ENCODE measurements at regions not wholly inside any gene's neighbourhood (a gene's known extent, or its start where the extent isn't known, plus 50 kb on each side); places are given as distances from the start of the nearest gene placed in this dataset.

GRCh38 chrX:39137363-39137954, 336.2 kb downstream of the MID1IP1 start:
- no peak for TF ChIP-seq CTCF (IDR thresholded peaks at IDR 0.05; ENCODE audit: poor library complexity, severe bottlenecking)
- no peak for TF ChIP-seq POLR2AphosphoS5 (IDR thresholded peaks at IDR 0.05)
- no peak for TF ChIP-seq TAF1 (IDR thresholded peaks at IDR 0.05; ENCODE audit: low read depth)
- TF ChIP-seq RAD21 (conservative IDR thresholded peaks at IDR 0.05): no peak
- TF ChIP-seq EZH2 (IDR thresholded peaks at IDR 0.05; ENCODE audit: borderline replicate concordance, insufficient read depth, low read length, poor library complexity, severe bottlenecking): no peak
- no peak for TF ChIP-seq REST (IDR thresholded peaks at IDR 0.05; ENCODE audit: borderline replicate concordance)
- no peak for TF ChIP-seq MXI1 (conservative IDR thresholded peaks at IDR 0.05; ENCODE audit: poor library complexity, severe bottlenecking)
- TF ChIP-seq SMC3 (conservative IDR thresholded peaks at IDR 0.05; ENCODE audit: poor library complexity): no peak
